Erythroblast (primary cell): ENCODE measurements at regions not wholly inside any gene's neighbourhood (a gene's known extent, or its start where the extent isn't known, plus 50 kb on each side); places are given as distances from the start of the nearest gene placed in this dataset.
"Not testable (repeated sequence)": the region's sequence is repeated elsewhere in the genome, so short reads cannot be mapped to it uniquely, and the experiment has no call there.

Experiments
- DNase-seq, 2 experiments: peaks; one replicate each; lab custom pipeline; 2025; lab: John Stamatoyannopoulos, UW
- GATA1 ChIP-seq: IDR thresholded peaks from 2 replicates; pipeline ENCODE4 v1.6.1; 2011; ENCODE audit warnings: low read depth, mild to moderate bottlenecking, control low read depth, low read length, moderate library complexity
- POLR2A ChIP-seq: IDR thresholded peaks from 2 replicates; pipeline ENCODE4 v1.6.1; 2011; ENCODE audit warnings: mild to moderate bottlenecking, low read length

DNA sequence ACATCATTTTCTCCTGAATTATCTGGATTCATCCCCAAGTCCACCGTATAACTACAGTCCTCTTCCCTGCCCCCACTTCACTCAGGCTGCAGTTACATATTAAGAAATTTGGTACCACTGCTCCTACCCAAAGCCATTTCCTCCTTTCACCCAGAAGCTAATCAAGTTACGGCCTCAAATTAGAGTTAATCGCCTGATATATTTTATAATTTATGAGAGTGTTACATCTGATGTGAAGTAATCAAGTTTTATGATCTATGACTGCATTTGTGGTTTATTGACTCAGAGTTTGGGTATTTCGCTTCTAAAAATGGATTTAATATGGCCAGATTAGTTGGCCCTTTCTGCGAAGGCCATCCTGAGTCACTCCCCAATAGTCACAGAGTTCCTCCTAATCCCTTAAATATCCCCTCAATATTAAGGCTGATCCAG lies 223.6 kb upstream of the KIF2A start:
- no peak for DNase-seq
- no peak for TF ChIP-seq GATA1
- no peak for TF ChIP-seq POLR2A

DNA sequence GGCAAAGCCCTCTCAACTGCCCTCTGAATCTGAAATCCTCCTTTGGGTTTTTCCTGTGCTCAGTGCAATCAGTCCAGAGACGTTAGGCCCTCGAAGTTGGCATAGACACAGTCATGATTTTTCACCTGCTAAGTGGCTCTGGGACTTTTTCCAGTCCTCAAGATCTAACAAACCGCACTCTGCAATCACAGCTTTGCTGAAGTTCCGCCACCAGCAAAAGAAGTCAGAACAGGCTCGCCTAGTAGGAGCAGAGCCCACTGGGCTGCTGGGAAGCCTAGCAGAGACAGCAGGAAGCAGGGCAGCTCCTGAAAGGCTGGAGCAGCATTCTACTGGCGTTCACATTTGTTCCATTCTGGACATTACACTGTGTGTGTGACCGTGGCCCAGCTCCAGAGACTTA lies 222.8 kb upstream of the KIF2A start:
- TF ChIP-seq GATA1 (no peak), POLR2A (no peak)
- no peak for DNase-seq

DNA sequence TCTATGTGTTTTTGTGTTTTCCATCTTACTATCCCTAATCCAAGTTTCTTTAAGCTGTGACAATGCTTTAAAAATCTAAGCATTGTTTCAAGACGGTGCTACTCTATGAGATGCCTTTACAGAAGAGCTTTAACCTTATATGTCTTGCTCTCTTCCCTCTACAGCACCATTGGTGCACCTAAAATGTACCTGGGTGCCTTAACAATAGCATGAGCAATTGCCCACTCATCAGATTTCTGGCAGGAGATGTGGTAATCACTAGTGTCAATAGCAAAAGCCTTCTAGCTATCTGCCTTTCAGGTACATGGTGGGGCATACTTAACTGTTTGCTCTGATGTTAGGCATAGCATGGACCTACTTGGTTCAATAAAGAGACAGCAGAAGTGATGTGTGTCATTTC lies 222.3 kb upstream of the KIF2A start:
- TF ChIP-seq GATA1, result no peak
- TF ChIP-seq POLR2A, result no peak
- no peak for DNase-seq

DNA sequence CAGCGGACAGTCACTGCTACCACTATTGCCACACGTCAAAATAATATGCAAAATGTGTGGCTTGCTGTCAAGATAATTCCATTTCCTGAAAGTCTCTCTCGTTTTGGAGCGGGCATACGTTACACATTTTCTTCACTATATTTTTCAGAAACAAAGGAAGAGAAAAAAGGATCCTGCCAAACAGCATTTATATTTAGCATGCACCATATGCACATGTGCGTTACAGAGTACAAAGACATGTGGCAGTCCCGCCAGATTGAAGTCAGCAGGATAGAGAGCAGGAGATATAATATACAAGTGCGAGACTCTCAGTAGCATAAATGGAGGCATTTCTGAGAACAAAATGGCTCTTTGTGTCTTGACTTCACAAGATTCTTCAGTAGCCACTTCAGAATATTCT lies 221.6 kb upstream of the KIF2A start:
- TF ChIP-seq GATA1, result no peak
- TF ChIP-seq POLR2A, result no peak
- no peak for DNase-seq

DNA sequence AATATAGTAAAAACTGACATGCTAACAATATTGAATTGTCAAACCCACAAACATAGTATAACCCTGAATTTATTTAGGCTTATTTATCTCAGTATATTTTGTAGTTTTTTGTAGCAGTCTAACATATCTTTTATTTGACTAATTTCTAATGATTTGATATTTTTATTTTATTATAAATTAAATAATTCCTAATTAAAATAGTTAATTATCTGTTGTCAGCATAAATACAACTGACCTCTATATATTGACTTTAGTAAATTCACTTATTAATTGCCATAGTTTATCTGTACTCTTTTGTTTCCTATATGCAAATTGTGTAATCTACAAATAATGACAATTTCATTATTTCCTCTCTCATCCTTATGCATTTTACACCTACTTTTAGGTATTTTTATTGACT lies 215.1 kb upstream of the KIF2A start:
- DNase-seq, result no peak
- TF ChIP-seq POLR2A (no peak), GATA1 (no peak)

DNA sequence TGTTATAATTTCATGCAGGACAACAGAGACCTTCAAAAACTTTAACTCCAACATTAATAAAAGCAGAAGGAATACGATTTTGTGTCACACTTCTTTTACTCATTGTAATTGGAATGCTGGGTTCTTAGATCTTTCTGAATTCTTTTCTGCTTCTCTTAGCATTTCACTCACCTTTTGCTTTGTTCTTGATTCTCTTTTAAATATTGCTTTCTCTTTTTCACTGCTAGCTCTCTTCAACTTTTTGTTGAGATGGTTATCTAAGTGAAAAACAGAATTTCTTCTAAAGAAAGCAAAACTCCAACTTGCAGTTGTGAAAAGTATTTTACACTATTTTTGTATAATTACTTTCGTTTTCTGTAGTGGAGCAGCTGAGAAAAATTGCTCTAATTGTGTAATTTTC lies 212.6 kb upstream of the KIF2A start:
- TF ChIP-seq POLR2A (no peak), GATA1 (no peak)
- no peak for DNase-seq

DNA sequence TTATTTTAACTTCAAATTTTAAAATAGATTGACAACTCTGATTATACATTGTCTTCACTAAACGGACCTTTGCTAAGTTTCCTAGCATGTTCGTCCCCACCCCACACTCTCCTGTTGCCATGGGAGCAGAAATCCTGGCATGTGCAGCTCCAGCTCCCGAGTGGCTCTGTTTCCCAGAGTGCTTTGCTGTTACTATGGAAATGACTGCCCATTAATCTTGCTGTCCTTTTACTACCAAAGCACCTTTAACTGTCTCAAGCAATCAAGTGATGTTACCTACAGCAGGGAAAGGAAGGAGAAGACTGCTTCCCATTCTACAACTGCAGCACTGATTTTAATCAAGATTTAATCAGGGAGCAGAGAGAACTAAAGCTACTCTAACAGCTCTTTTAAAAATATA lies 212.0 kb upstream of the KIF2A start:
- no peak for TF ChIP-seq POLR2A
- no peak for TF ChIP-seq GATA1
- no peak for DNase-seq

DNA sequence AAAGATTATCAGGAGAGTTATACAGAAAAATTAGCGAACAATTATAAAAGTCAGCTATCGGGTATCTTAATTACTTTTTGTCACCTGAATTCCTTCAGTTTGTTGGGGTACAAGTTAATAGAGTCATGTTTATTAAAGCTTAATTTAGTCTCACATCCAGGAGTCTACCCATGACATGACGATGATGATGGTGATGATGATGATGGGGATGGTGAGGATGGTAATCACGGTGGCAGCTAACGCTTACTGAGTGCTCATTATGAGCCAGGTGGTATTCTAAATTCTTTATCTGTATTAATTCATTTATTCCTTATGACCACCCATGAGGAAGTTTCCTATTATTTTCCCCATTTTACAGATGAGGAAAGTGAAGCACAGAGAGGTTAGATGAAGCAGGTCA lies 208.6 kb upstream of the KIF2A start:
- no peak for DNase-seq
- TF ChIP-seq GATA1 (no peak), POLR2A (no peak)

DNA sequence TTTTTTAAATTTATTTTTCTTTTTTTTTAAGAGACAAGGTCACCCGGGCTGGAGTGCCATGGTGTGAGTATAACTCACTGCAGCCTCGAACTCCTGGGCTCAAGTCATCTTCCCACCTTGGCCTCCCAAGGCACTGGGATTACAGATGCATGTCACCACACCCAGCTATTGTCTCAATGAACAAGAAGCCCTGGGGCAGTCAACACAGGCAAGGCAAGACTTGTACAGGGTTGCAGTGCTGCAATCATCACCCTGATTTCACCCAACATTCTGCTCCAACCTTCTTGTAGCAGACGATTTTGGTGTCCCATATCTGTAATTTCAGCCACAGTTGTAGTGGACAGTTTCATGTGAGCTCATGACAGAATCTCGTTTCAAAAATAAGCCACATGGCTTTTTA lies 205.8 kb upstream of the KIF2A start:
- no peak for DNase-seq
- no peak for TF ChIP-seq POLR2A
- TF ChIP-seq GATA1, result no peak

DNA sequence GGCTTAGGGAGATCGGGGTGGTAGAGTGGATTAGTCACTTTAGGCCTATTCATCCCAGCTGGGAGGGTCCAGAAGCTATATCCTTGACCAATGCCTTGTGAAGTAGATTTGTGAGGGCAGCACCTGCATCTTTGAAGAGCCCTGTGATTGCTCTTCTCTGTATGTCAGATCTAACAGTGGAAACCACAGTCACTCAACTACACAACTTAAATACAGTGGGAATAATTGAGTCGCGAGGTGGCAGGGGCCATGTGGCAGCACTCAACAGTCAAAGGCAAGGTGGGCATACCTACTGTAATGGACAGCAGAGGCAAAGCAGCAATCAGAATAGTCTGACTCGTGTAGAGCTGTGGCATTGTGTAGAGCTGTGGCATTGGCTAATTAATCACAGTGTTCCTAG lies 202.1 kb upstream of the KIF2A start:
- not testable (repeated sequence) for DNase-seq

DNA sequence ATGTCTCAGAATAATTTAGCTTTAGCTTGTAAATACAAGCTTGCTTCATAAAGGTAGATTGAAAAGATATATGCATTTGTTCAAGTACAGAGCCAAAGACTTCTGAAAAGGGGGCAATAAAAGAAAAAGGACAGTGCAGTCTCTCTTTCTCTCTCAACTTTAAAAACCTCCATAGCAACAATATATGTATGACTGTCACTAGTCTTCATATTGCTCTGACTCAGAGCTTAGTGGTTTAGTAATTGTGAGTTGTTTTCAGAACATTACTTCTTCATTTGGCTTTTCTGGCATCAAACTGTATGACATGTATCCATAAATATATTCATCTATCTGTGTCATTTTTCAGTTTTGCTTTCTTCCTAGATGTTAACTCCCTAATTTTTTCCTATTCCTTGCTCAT lies 194.6 kb upstream of the KIF2A start:
- no peak for DNase-seq
- TF ChIP-seq GATA1 (no peak), POLR2A (no peak)

DNA sequence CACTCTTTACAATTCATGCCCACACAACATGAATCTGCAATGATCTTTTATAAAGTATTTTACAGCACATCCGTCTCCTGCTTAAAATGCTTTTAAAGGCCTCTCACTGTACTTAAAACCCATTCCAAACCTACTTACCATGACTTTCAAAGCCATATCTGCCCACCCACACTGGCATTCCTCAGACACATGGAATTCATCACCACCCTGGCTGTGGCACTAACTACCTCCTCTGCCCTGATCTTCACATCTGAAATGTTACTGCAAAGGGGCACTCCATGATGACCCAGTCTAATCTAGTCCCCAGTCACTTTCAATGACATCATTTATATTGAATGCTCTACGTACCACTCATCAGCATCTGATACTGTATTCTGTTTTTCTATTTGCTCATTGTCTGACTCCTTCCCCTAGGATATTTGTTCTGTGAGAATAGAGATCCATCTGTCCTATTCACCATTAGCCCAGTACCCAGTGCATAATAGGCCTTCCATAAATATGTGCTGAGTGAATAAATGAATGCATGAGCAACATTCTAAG lies 193.2 kb upstream of the KIF2A start:
- TF ChIP-seq GATA1, result no peak
- no peak for TF ChIP-seq POLR2A
- DNase-seq, result no peak

DNA sequence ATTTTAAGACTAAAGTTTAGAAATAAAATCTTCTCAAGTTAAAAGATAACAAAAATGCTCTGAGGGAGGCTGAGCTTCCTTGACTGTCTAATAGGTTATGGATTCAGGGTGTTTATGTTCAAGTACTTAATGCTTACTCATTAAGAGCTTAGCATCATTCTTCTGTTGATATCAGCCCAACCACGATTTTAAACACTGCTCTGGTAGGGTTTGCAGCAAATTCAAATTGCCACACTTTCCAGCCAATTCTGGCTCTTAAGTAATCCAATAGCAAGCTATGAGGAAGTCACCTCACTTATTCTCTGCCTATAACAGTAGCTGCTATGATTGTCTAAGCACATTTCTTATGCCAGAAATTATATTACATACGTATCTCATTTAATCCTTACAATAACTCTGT lies 191.0 kb upstream of the KIF2A start:
- no peak for TF ChIP-seq POLR2A
- TF ChIP-seq GATA1, result no peak
- DNase-seq, result no peak

DNA sequence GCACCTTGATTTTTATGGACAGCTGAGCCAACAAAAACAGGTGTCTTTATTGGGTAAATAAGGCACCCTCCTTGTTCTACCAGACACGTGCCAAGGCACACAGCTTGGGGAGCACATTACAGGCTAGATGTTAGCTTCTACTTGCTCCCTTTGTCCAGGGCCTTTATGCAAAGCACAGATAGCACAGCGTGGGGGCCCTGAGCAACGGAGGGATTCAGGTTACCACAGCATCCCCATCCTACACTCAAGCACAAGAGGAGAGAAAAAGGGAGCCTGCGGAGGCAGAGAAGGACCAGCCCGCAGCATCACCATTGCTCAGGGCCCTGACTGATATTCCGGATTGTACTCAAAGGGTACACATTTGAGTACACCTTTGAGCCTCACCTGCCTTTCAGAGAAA lies 181.7 kb upstream of the KIF2A start:
- TF ChIP-seq POLR2A (no peak), GATA1 (no peak)

DNA sequence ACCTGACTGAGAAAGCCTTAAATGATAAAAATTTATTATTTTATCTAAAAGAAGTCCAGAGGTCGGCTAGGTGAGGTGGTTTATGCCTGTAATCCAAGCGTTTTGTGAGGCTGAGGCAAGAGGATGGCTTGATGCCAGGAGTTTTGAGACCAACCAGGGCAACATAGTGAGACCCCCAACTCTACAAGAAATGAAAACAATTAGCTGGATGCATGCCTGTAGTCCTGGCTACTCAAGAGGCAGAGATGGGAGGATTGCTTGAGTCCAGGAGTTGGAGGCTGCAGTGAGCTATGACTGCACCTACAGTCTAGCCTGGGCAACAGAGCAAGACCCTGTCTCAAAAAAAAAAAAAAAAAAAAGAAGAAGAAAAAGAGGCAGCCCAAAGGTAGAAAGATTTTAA lies 179.9 kb upstream of the KIF2A start:
- TF ChIP-seq GATA1 (no peak), POLR2A (no peak)
- DNase-seq, result no peak

More for the DNA sequence above, 181.7 kb upstream of the KIF2A start:
- DNase-seq, result no peak

DNA sequence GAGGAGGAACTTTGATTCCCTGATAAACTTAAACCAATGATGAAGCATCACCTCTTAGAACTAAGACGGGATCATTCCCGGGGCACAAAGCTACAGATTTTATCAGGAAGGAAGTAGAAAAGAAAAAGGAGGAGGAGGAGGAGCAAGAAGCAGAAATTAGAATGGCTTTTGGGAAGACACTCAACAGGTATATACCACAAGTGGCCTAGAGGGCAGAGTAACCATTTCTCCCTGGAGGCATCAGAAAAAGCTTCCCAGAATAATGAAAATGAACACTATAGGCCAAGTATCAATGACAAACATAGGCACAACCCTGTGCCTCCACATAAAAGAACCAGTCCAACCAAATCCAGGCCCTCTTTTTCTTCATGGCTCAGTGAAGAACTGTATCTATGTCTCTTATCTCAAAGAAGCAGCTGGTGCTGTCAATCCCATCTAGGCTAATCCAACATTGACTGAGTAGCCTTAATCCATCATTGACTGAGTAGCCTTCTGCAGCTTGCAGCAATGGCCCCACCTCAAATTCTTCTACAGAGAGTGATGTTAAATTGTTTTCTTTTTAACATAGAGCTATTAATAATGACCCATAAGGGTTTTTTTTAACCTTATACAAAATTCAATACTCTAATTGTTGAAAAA lies 178.8 kb upstream of the KIF2A start:
- peak in 1 of 2 experiments; percentile 21 for DNase-seq
- no peak for TF ChIP-seq GATA1
- no peak for TF ChIP-seq POLR2A
